PC-3 (cell line): ENCODE measurements at regions not wholly inside any gene's neighbourhood (a gene's known extent, or its start where the extent isn't known, plus 50 kb on each side); places are given as distances from the start of the nearest gene placed in this dataset.

Experiments
- ATAC-seq: fragments of 200-7000 bp; cut with Tn5 transposase; 2 replicates; pipeline ENCODE4 v1.9.1; 2020; ENCODE audit warnings: mild to moderate bottlenecking, moderate library complexity
- BruUV-seq: library from RNA; stranded (reverse); fragments of 400-500 nt; replicated peaks from 2 replicates; lab custom pipeline; 2021; lab: Mats Ljungman, UMichigan
- CTCF ChIA-PET: fragments of 300-600 bp; sonication (Branson Sonifier 250); formaldehyde crosslinking; loops from one replicate; lab custom pipeline; 2022; ENCODE audit warnings: antibody characterized with exemption; lab: Charles Lee
- POLR2A ChIA-PET: fragments of 300-600 bp; sonication (Branson Sonifier 250); formaldehyde crosslinking; loops from one replicate; lab custom pipeline; 2022; ENCODE audit warnings: antibody characterized with exemption; ENCODE audit not compliant: unreplicated experiment; lab: Charles Lee
- DNase-seq: peaks from one replicate; pipeline ENCODE4 v3.0.0-alpha.2; 2015
- H2AFZ ChIP-seq: fragments of 300-600 bp; sonication (generic); 2 replicates; pipeline ENCODE4 v1.6.0; 2016; ENCODE audit warnings: antibody characterized with exemption, low read length
- H3F3A ChIP-seq: fragments of 300-600 bp; sonication (generic); one replicate; pipeline ENCODE4 v1.6.0; 2017; ENCODE audit warnings: antibody characterized with exemption, low read length, control low read depth, mild to moderate bottlenecking; ENCODE audit not compliant: unreplicated experiment
- H3K27ac ChIP-seq: fragments of 300-600 bp; sonication (generic); 2 replicates; pipeline ENCODE4 v1.5.1; 2016; ENCODE audit warnings: mild to moderate bottlenecking, low read length
- H3K27me3 ChIP-seq: fragments of 300-600 bp; sonication (generic); 2 replicates; pipeline ENCODE4 v1.6.1; 2016; ENCODE audit warnings: low read length, mixed read lengths
- H3K36me3 ChIP-seq: fragments of 300-600 bp; sonication (generic); 2 replicates; pipeline ENCODE4 v1.6.1; 2016; ENCODE audit warnings: low read depth, mixed run types, low read length, mixed read lengths
- H3K4me1 ChIP-seq: fragments of 300-600 bp; sonication (generic); 2 replicates; pipeline ENCODE4 v1.5.1; 2016; ENCODE audit warnings: low read length; ENCODE audit not compliant: insufficient read depth
- H3K4me2 ChIP-seq: fragments of 300-600 bp; sonication (generic); 2 replicates; pipeline ENCODE4 v1.6.0; 2016; ENCODE audit warnings: low read length
- H3K4me3 ChIP-seq: fragments of 300-600 bp; sonication (generic); 2 replicates; pipeline ENCODE4 v1.5.1; 2016; ENCODE audit warnings: mild to moderate bottlenecking, low read length, mixed read lengths
- H3K79me2 ChIP-seq: fragments of 300-600 bp; sonication (generic); 2 replicates; pipeline ENCODE4 v1.6.1; 2017; ENCODE audit warnings: low read length, mixed read lengths
- H3K9ac ChIP-seq: fragments of 300-600 bp; sonication (generic); 2 replicates; pipeline ENCODE4 v1.6.0; 2016; ENCODE audit warnings: mild to moderate bottlenecking, low read length
- H3K9me2 ChIP-seq: fragments of 300-600 bp; sonication (generic); replicated peaks from 2 replicates; pipeline ENCODE4 v1.6.1; 2016; ENCODE audit warnings: mixed run types, low read length, mixed read lengths
- H3K9me3 ChIP-seq: fragments of 300-600 bp; sonication (generic); 2 replicates; pipeline ENCODE4 v1.6.1; 2016; ENCODE audit warnings: low read length, mixed read lengths
- H4K20me1 ChIP-seq: fragments of 300-600 bp; sonication (generic); 2 replicates; pipeline ENCODE4 v1.6.1; 2016; ENCODE audit warnings: low read length, mixed read lengths
- CTCF ChIP-seq: fragments of 300-600 bp; sonication (generic); conservative IDR thresholded peaks from 2 replicates; pipeline ENCODE4 v1.5.1; 2017; ENCODE audit warnings: antibody characterized with exemption, low read depth, mild to moderate bottlenecking, low read length
- EZH2 ChIP-seq: fragments of 300-600 bp; sonication (generic); IDR thresholded peaks from one replicate; pipeline ENCODE4 v1.6.1; 2017; ENCODE audit warnings: antibody characterized with exemption, mild to moderate bottlenecking, low read length; ENCODE audit not compliant: unreplicated experiment
- EZH2phosphoT487 ChIP-seq: fragments of 300-600 bp; sonication (generic); IDR thresholded peaks from 2 replicates; pipeline ENCODE4 v1.6.1; 2018; ENCODE audit warnings: mild to moderate bottlenecking, antibody characterized with exemption, low read length, borderline replicate concordance
- intact Hi-C: fragments of 100-400 bp; cut with micrococcal nuclease; formaldehyde crosslinking; loops from 2 replicates; pipeline ENCODE4 v1.9.0; 2023

DNA sequence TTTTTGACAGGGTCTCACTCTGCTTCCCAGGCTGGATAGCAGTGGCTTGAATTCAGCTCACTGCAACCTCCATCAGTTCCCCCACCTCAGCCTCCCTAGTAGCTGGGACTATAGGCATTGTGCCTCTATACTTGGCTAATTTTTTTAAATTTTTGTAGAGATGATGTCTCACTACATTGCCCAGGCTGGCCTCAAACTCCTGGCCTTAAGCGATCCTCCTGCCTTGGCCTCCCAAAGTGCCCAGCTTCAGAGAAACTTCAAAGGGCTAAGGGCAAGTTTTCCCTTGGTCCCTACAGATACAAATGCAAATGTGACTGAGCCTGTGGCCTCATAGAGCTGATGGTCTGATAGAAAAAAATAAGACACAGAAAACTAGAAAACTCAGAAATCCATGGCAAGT, 52.9 kb upstream of the PRRC2C start:
- DNase-seq (no peak), ATAC-seq (no peak)
- no TSS peak for BruUV-seq
- no peaks in the 10 kb centered on the region for H3K27me3 ChIP-seq
- no peak overlapping the region for H3K9ac ChIP-seq
- H3K4me2 ChIP-seq, result no peak overlapping the region
- H3K27ac ChIP-seq, result no peak overlapping the region
- CTCF ChIA-PET, result no interaction called here
- intact Hi-C loops, result loop anchor here (5.0 kb wide), 1 partner anchor 350 kb away; the partner anchor contains the start of gene METTL13
- H3K9me3 ChIP-seq, result no peaks in the 10 kb centered on the region
- no peaks in the 10 kb centered on the region for H3K9me2 ChIP-seq
- H3K4me3 ChIP-seq, result no peak overlapping the region
- peaks cover 11% of the 10 kb centered on the region for H3F3A ChIP-seq
- no peak for TF ChIP-seq EZH2phosphoT487
- H3K79me2 ChIP-seq, result no peaks in the 10 kb centered on the region
- H3K4me1 ChIP-seq, result peaks cover 34% of the 10 kb centered on the region
- H3K36me3 ChIP-seq, result no peaks in the 10 kb centered on the region
- no peak overlapping the region for H2AFZ ChIP-seq
- H4K20me1 ChIP-seq, result no peaks in the 10 kb centered on the region
- POLR2A ChIA-PET, result no interaction called here

DNA sequence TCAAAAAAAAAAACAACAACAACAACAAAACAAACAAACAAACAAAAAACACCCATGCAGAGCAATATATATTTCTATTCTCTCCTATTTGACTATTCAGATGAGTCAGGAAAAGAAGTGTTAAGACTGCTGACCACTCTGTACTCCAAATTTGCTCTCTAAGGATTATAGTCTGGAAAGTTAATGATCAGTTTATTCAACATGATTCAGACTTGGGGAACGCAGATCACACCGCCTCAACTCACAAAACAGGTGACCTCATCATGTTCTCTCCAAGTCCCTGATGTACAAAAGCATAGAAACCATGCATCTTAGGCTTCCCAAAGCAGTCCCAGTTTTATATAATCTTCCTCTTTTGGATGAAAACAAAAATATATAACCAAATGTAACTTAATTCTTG, 51.9 kb upstream of the PRRC2C start:
- Histone ChIP-seq H2AFZ (no peak overlapping the region), H3K79me2 (no peaks in the 10 kb centered on the region), H3K9me3 (no peaks in the 10 kb centered on the region), H3K9ac (no peak overlapping the region), H3K4me1 (peaks cover 42% of the 10 kb centered on the region), H3K4me2 (peak overlapping the region; percentile 76), H3F3A (peaks cover 11% of the 10 kb centered on the region), H3K36me3 (no peaks in the 10 kb centered on the region), H3K4me3 (no peak overlapping the region), H3K27ac (peak overlapping the region; percentile 91), H3K27me3 (no peaks in the 10 kb centered on the region), H4K20me1 (no peaks in the 10 kb centered on the region), H3K9me2 (no peaks in the 10 kb centered on the region)
- ChIA-PET CTCF (no interaction called here), POLR2A (no interaction called here)
- DNase-seq, result peak; percentile 96
- ATAC-seq, result peak; percentile 65
- intact Hi-C loops, result loop anchor here (5.0 kb wide), 1 partner anchor 349 kb away; the partner anchor contains the start of gene METTL13
- BruUV-seq, result no TSS peak
- no peak for TF ChIP-seq EZH2phosphoT487
- no peak for TF ChIP-seq CTCF
- TF ChIP-seq EZH2, result no peak

GRCh38 chr1:171434717-171435346, 50.5 kb upstream of the PRRC2C start:
- TF ChIP-seq CTCF (no peak), EZH2 (no peak), EZH2phosphoT487 (no peak)
- ATAC-seq (peak; percentile 19), DNase-seq (peak; percentile 92)
- peaks cover 21% of the 10 kb centered on the region for H3F3A ChIP-seq
- CTCF ChIA-PET, result no interaction called here
- no peaks in the 10 kb centered on the region for H3K27me3 ChIP-seq
- H3K27ac ChIP-seq, result peak overlapping the region; percentile 91
- no peaks in the 10 kb centered on the region for H3K79me2 ChIP-seq
- H3K4me1 ChIP-seq, result peaks cover 55% of the 10 kb centered on the region
- H3K4me3 ChIP-seq, result peak overlapping the region; percentile 48
- BruUV-seq, result no TSS peak
- H3K36me3 ChIP-seq, result no peaks in the 10 kb centered on the region
- no peaks in the 10 kb centered on the region for H4K20me1 ChIP-seq
- peak overlapping the region; percentile 77 for H2AFZ ChIP-seq
- H3K4me2 ChIP-seq, result peak overlapping the region; percentile 76
- H3K9me3 ChIP-seq, result no peaks in the 10 kb centered on the region
- H3K9ac ChIP-seq, result peak overlapping the region; percentile 65
- intact Hi-C loops, result loop anchor here (5.0 kb wide), 1 partner anchor 347 kb away; the partner anchor contains the start of gene METTL13
- H3K9me2 ChIP-seq, result no peaks in the 10 kb centered on the region
- POLR2A ChIA-PET, result no interaction called here
